ENCODE measurements at regions not wholly inside any gene's neighbourhood (a gene's known extent, or its start where the extent isn't known, plus 50 kb on each side); places are given as distances from the start of the nearest gene placed in this dataset.

- no peaks in the 10 kb centered on the region for H3K4me1 Mint-ChIP-seq (ENCODE audit: low read depth)
- no peaks in the 10 kb centered on the region for H3K36me3 Mint-ChIP-seq (ENCODE audit: low read depth)
- no peak overlapping the region for H3K4me3 Mint-ChIP-seq
- no peaks in the 10 kb centered on the region for H3K27me3 Mint-ChIP-seq (ENCODE audit: insufficient read depth)
- peaks cover 54% of the 10 kb centered on the region for H3K9me3 Mint-ChIP-seq
- DNase-seq: no peak
- no peak overlapping the region for H3K27ac Mint-ChIP-seq
- TF ChIP-seq CTCF (IDR thresholded peaks at IDR 0.05): no peak
These were observed 211.8 kb upstream of the ZNF536 start for GRCh38 chr19:30160426-30160825.

- H3K4me1 Mint-ChIP-seq (ENCODE audit: low read depth): no peaks in the 10 kb centered on the region
These were observed 211.0 kb upstream of the ZNF536 start for GRCh38 chr19:30161021-30161655.

GRCh38 chr19:30161770-30162169, 210.4 kb upstream of the ZNF536 start:
- no peaks in the 10 kb centered on the region for H3K27me3 Mint-ChIP-seq (ENCODE audit: insufficient read depth)
- no peak for DNase-seq
- no peak overlapping the region for H3K27ac Mint-ChIP-seq
- TF ChIP-seq CTCF (IDR thresholded peaks at IDR 0.05): no peak
- no peaks in the 10 kb centered on the region for H3K36me3 Mint-ChIP-seq (ENCODE audit: low read depth)
- H3K4me1 Mint-ChIP-seq (ENCODE audit: low read depth): no peaks in the 10 kb centered on the region
- peaks cover 52% of the 10 kb centered on the region for H3K9me3 Mint-ChIP-seq
- no peak overlapping the region for H3K4me3 Mint-ChIP-seq

More at GRCh38 chr19:30161021-30161655, 211.0 kb upstream of the ZNF536 start:
- Mint-ChIP-seq H3K27ac (no peak overlapping the region), H3K4me3 (no peak overlapping the region), H3K9me3 (peaks cover 54% of the 10 kb centered on the region), H3K27me3 (ENCODE audit: insufficient read depth) (no peaks in the 10 kb centered on the region), H3K36me3 (ENCODE audit: low read depth) (no peaks in the 10 kb centered on the region)
- TF ChIP-seq CTCF (IDR thresholded peaks at IDR 0.05): no peak
- no peak for DNase-seq

- H3K4me3 Mint-ChIP-seq: no peak overlapping the region
- no peak overlapping the region for H3K27ac Mint-ChIP-seq
- no peaks in the 10 kb centered on the region for H3K27me3 Mint-ChIP-seq (ENCODE audit: insufficient read depth)
- no peak for DNase-seq
- peaks cover 52% of the 10 kb centered on the region for H3K9me3 Mint-ChIP-seq
- no peaks in the 10 kb centered on the region for H3K4me1 Mint-ChIP-seq (ENCODE audit: low read depth)
- no peaks in the 10 kb centered on the region for H3K36me3 Mint-ChIP-seq (ENCODE audit: low read depth)
- TF ChIP-seq CTCF (IDR thresholded peaks at IDR 0.05): no peak
These were observed 209.5 kb upstream of the ZNF536 start for GRCh38 chr19:30162718-30163117.

GRCh38 chr19:30163663-30164062, 208.5 kb upstream of the ZNF536 start:
- Mint-ChIP-seq H3K9me3 (peaks cover 61% of the 10 kb centered on the region), H3K4me3 (no peak overlapping the region), H3K36me3 (ENCODE audit: low read depth) (no peaks in the 10 kb centered on the region), H3K27me3 (ENCODE audit: insufficient read depth) (peaks cover 2% of the 10 kb centered on the region; the same call in 1 of the 2 replicates), H3K4me1 (ENCODE audit: low read depth) (no peaks in the 10 kb centered on the region), H3K27ac (no peak overlapping the region)
- no peak for DNase-seq
- TF ChIP-seq CTCF (IDR thresholded peaks at IDR 0.05): no peak
